HG03135 (cell line): ENCODE measurements at regions not wholly inside any gene's neighbourhood (a gene's known extent, or its start where the extent isn't known, plus 50 kb on each side); places are given as distances from the start of the nearest gene placed in this dataset.

Experiments used
- ATAC-seq: cut with Tn5 transposase; IDR thresholded peaks from one replicate; pipeline ENCODE4 v1.9.1; 2021; ENCODE audit warnings: mild to moderate bottlenecking, moderate library complexity; ENCODE audit not compliant: unreplicated experiment

DNA sequence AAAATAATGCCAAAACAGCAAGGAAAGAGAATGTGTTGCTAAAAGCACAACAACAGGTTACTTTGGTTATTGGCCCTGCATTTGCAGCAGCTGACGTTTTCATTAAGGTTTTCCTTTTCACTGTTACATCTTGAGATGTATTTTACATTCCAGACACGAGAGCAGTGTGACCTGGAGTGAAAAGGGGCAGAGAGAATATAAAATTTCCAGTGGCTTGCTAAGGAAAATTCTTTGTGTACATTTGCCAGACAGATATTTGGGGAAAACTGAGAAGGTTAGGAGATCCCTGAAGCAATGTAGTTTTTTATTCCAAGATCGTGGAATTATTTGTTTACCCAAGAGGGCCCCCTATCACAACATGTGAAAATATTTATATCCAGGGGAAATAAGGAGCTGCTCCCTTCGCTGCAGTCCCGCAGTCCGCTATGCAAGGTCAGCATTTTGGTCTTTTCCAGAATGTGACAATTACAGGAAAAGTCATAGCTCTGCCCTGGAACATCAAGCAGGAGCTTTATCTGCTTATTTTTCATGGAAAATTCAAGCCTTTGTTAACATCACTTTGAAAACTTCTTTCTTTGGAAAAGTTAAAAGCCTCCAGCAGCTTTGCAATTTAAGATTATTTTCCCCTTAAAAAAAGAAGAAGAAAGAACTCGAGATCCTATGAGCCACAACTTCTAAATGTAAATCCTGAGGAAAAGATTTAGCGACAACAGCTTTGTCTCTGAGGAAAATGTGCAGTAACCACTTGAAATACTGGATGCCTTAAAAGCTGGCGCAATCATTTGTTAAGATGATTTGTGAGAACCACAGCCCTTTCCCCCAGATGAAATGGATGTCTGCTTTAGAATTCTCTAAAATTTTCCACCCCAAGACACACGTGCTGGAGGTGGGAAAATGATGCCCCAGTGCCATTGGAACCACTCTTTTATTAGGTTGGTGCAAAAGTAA lies 256.4 kb upstream of the TPM1 start:
- no peak for ATAC-seq

GRCh38 chr15:62787401-62787800 lies 255.1 kb upstream of the TPM1 start:
- ATAC-seq = no peak

GRCh38 chr15:62788224-62788623 lies 254.3 kb upstream of the TPM1 start:
- no peak for ATAC-seq

GRCh38 chr15:62790546-62790945 lies 252.0 kb upstream of the TPM1 start:
- ATAC-seq = no peak

- no peak for ATAC-seq
These were observed 250.9 kb upstream of the TPM1 start for GRCh38 chr15:62791694-62792093.

- ATAC-seq = no peak
These were observed 249.4 kb upstream of the TPM1 start for GRCh38 chr15:62792986-62793751.

DNA sequence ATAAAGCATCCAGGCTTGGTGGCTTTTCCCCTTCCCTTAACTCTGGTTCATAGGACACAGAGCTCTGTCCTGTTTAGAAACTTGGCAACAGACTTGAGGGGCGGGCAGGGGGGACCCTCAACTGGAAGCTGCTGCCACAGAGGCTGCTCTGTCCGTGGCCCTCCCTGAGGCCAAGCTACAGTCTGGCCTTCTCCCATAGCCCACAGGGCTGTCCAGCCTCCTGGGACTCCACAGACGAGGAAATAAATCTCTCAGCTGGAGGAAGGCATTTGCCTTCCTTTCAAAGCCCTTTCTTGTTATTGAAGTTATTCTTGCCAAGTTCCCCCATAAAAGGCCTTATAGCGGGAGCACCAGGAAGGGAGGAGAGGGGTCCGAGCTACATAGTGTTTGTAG lies 248.8 kb upstream of the TPM1 start:
- ATAC-seq = no peak

- ATAC-seq = no peak
These were observed 247.4 kb upstream of the TPM1 start for GRCh38 chr15:62795171-62795570.

- ATAC-seq = no peak
These were observed 246.5 kb upstream of the TPM1 start for GRCh38 chr15:62795700-62796695.

GRCh38 chr15:62797171-62797570 lies 245.4 kb upstream of the TPM1 start:
- no peak for ATAC-seq

DNA sequence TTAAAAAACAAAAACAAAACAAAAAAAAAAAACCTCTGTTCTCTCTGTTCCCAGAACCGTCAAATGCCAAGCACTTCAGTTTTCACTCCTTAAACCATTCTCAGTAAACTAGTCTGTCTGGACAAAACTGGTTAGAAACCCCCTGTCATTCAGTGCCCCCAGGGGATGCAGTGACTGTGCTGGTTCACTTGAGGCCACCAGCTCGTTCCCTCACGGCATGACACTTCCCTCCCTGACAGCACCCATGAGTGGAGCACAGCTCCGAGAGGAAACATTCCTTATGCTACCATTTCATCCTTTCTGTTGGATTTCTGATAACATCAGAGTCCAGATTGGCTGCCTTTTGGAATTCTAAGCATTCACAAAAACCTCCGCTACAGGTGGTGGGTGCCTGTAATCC lies 244.0 kb upstream of the TPM1 start:
- ATAC-seq = no peak

DNA sequence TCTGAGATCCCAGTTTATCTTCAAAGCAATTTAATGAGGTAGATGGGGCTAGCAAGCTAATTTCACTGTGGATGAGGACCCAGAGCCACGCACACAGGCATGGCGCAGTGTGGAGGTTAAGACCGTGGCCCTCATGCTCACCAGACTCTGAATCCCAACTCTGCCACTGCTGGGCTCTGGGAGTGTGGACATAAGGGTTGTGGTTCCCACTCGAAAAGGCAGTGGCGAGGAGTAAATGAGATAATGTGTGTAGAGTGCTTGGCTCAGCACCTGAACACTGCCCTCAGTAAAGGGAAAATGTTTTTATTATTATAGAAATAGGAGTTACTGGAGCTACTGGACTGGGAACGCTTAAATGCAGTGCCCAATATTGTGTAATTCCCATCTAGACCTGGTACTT lies 243.5 kb upstream of the TPM1 start:
- no peak for ATAC-seq

DNA sequence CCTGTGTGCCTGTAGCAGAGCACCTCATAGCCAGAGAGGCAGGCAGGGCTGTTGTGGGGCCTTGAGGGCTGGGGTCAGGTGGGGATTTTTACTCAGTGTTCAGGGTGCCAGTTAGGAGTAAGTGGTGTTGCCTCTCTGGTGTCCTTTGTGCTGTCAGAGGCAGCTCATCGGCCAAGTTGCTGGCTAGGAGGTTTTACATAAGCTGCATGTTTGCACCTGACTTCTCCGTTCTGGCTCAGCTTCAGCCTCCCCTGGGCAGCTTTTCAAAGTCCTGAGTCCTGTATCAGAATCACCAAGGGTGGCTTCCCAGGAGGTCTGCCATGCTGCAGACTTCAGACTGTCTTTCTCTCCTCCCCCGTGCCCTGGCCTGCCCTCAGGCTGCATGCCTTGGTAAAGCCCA lies 242.6 kb upstream of the TPM1 start:
- no peak for ATAC-seq

DNA sequence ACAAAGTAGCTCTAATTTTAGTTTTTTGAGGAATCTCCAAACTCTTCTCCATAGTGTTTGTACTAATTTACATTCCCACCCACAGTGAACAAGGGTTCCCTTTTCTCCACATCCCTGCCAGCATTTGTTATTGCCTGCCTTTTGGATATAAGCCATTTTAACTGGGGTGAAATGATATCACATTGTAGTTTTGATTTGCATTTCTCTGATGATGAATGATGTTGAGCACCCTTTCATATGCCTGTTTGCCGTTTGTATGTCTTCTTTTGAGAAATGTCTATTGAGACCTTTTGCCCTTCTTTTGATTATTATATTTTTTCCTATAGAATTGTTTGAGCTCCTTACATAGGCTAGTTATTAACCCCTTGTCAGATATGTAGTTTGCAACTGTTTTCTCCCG lies 239.9 kb upstream of the TPM1 start:
- ATAC-seq = no peak

DNA sequence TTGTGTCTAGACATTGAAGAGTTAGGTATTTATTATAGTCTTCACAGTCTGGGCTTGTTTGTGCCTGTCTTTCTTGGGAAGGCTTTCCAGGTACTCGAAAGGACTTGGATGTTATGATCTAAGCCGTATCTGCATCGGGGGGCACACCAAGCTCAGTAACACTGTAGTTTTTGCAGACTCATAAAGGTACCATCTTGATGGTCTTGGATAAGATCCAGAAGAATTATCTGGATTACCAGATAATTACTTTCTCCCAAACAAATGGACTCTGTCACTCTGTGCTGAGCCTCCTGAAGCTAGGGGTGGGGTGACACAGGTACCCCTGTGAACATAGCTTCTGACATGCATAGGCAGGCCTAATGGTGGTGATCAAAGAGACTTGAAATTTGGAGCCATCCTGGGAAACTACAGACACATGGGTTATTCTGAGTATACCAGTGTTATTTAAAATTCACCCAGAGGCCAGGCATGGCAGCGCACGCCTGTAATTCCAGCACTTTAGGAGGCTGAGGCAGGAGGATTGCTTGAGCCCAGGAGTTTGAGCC lies 238.6 kb upstream of the TPM1 start:
- no peak for ATAC-seq

DNA sequence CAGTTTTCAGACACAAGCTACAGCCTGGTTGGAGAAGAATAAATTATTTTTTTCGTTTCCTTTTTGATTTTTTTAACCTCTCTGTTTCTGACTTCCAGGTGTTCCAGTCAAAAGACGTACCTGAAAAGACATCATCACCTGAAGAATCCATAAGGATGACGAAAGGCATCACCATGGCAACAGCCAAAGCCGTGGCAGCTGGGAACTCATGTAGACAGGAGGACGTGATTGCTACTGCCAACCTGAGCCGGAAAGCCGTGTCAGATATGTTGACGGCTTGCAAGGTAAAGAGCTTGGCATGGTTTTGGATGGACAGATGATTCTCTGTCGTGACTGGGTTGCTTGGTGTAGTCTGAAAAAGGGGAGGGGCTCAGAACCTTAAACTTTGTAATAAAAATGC lies 237.0 kb upstream of the TPM1 start:
- ATAC-seq = no peak

DNA sequence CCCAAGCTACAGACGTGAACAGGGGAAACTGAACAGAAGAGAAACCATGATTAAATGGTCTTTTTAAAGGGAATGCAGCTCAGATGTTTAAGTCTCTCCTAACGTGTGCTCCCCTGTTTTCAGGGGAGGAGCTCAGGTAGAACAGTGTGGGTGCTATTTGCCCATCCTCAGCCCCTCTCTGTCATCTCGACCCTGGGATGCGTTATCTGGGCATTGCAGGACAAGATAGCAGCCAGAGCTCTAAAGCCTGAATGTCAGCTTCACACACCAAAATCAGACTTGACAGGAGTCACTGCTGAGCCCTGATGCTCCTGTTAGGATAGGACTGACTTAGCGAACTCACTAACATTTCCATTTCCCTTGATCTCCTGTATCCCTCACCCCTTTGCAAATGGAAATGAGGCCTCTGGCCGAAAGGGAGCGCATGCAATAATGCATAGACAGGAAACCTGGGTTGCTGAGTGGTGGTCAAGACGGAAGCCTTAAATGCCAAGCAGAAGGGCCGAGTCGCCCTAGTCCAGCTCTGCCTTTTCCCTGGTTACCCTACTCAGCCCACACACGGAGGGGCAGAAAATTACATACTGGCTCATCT lies 234.9 kb upstream of the TPM1 start:
- ATAC-seq = no peak

- ATAC-seq = no peak
These were observed 233.2 kb upstream of the TPM1 start for GRCh38 chr15:62809115-62809967.

GRCh38 chr15:62809968-62810260 lies 232.6 kb upstream of the TPM1 start:
- no peak for ATAC-seq

GRCh38 chr15:62812515-62812835 lies 230.1 kb upstream of the TPM1 start:
- ATAC-seq = no peak
